ENCODE measurements at regions not wholly inside any gene's neighbourhood (a gene's known extent, or its start where the extent isn't known, plus 50 kb on each side); places are given as distances from the start of the nearest gene placed in this dataset.

DNA sequence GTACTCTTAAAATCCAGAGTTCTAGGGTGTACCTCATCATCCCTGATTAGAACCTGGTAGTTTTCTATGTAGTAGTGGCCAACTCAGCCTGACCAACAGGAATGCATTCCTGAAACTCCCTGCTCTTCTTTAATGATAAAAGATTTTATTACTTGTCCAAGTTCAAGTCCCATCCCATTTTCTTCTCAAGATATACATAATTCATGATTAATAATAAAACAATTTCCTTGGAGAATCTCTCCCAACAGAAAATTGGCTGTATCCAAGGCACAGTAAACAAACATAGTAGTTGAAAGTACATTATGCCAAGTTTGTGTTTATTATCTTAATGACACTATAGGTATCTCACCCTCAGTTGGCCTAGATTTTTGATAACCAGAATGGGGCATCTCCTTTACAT is 714.1 kb upstream of the ADAMTS5 start:
- TF ChIP-seq, protein P1, sequence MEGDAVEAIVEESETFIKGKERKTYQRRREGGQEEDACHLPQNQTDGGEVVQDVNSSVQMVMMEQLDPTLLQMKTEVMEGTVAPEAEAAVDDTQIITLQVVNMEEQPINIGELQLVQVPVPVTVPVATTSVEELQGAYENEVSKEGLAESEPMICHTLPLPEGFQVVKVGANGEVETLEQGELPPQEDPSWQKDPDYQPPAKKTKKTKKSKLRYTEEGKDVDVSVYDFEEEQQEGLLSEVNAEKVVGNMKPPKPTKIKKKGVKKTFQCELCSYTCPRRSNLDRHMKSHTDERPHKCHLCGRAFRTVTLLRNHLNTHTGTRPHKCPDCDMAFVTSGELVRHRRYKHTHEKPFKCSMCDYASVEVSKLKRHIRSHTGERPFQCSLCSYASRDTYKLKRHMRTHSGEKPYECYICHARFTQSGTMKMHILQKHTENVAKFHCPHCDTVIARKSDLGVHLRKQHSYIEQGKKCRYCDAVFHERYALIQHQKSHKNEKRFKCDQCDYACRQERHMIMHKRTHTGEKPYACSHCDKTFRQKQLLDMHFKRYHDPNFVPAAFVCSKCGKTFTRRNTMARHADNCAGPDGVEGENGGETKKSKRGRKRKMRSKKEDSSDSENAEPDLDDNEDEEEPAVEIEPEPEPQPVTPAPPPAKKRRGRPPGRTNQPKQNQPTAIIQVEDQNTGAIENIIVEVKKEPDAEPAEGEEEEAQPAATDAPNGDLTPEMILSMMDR (IDR thresholded peaks at IDR 0.05; ENCODE audit: partially characterized antibody, unreplicated experiment), result no peak
- Mint-ChIP-seq H3K27ac (ENCODE audit: unreplicated experiment) (no peak overlapping the region), H3K36me3 (ENCODE audit: unreplicated experiment) (no peaks in the 10 kb centered on the region), H3K4me3 (ENCODE audit: unreplicated experiment) (no peak overlapping the region), H3K27me3 (ENCODE audit: unreplicated experiment) (no peaks in the 10 kb centered on the region), H3K9me3 (ENCODE audit: unreplicated experiment) (no peaks in the 10 kb centered on the region), H3K4me1 (ENCODE audit: low read depth, unreplicated experiment) (no peaks in the 10 kb centered on the region)
- DNase-seq, result no peak

DNA sequence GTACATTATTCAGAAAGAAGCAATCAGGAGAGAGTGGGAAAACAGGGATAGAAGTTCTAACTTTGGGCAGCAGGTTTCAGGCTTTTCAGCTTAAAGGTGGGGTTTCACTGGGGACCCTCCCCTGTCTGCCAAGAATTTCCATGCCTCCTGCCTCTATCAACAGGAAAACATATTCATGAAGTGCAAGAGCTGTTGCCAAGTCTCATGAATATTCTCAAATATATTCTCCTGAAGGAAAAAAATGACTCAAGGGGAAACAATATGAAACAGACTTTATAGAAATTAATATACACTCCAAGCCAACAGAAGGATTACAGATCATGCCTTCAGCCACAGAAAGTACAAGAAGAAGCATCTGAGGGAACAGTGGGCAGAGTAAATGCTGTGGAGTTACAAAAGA is 713.3 kb upstream of the ADAMTS5 start:
- H3K36me3 Mint-ChIP-seq (ENCODE audit: unreplicated experiment), result no peaks in the 10 kb centered on the region
- no peak overlapping the region for H3K27ac Mint-ChIP-seq (ENCODE audit: unreplicated experiment)
- no peaks in the 10 kb centered on the region for H3K9me3 Mint-ChIP-seq (ENCODE audit: unreplicated experiment)
- no peak for DNase-seq
- TF ChIP-seq, protein P1 (IDR thresholded peaks at IDR 0.05; ENCODE audit: partially characterized antibody, unreplicated experiment), result no peak
- no peak overlapping the region for H3K4me3 Mint-ChIP-seq (ENCODE audit: unreplicated experiment)
- H3K27me3 Mint-ChIP-seq (ENCODE audit: unreplicated experiment), result no peaks in the 10 kb centered on the region
- no peaks in the 10 kb centered on the region for H3K4me1 Mint-ChIP-seq (ENCODE audit: low read depth, unreplicated experiment)

DNA sequence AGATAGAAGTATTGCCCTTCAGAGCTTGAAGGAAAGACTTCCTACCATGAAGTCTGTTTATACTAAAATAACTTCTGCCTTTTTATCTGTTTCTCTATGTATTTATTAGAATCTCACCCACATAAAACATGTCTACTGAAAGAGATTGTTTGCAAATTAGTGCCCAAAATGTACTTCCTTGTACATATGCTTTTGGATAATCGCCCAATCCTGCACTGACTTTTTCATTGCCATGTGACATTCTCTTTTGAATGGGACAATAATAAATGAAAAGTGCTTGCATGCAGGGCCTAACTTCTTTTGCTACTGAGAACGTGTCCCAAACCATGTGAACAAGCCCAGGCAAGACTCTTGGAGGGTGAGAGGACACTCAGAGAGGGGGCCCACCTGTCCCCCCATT is 711.6 kb upstream of the ADAMTS5 start:
- no peaks in the 10 kb centered on the region for H3K4me1 Mint-ChIP-seq (ENCODE audit: low read depth, unreplicated experiment)
- H3K36me3 Mint-ChIP-seq (ENCODE audit: unreplicated experiment), result no peaks in the 10 kb centered on the region
- H3K27ac Mint-ChIP-seq (ENCODE audit: unreplicated experiment), result no peak overlapping the region
- DNase-seq, result no peak
- TF ChIP-seq, protein P1 (IDR thresholded peaks at IDR 0.05; ENCODE audit: partially characterized antibody, unreplicated experiment), result no peak
- no peaks in the 10 kb centered on the region for H3K27me3 Mint-ChIP-seq (ENCODE audit: unreplicated experiment)
- no peak overlapping the region for H3K4me3 Mint-ChIP-seq (ENCODE audit: unreplicated experiment)
- H3K9me3 Mint-ChIP-seq (ENCODE audit: unreplicated experiment), result no peaks in the 10 kb centered on the region

DNA sequence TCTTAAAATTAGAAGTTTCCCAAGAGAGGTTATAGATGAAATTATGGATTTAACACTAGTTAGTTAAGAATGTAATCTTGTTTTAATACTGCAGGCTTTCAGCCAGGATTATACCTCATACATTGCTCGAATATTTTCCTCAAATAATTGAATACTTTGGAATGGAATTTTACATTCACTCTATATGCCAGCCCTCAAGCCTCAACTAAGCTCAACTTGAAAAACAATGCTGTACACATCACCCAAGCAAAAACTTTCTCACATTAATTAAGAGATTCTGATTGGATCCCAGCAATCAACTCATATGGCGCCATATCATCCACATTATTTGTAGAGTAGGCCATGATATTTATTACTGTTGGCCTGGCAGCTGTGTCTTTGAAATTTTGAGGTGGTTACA is 710.7 kb upstream of the ADAMTS5 start:
- Mint-ChIP-seq H3K4me3 (ENCODE audit: unreplicated experiment) (no peak overlapping the region), H3K27ac (ENCODE audit: unreplicated experiment) (no peak overlapping the region), H3K4me1 (ENCODE audit: low read depth, unreplicated experiment) (no peaks in the 10 kb centered on the region), H3K36me3 (ENCODE audit: unreplicated experiment) (no peaks in the 10 kb centered on the region), H3K9me3 (ENCODE audit: unreplicated experiment) (no peaks in the 10 kb centered on the region), H3K27me3 (ENCODE audit: unreplicated experiment) (no peaks in the 10 kb centered on the region)
- TF ChIP-seq, protein P1 (IDR thresholded peaks at IDR 0.05; ENCODE audit: partially characterized antibody, unreplicated experiment), result no peak
- no peak for DNase-seq

DNA sequence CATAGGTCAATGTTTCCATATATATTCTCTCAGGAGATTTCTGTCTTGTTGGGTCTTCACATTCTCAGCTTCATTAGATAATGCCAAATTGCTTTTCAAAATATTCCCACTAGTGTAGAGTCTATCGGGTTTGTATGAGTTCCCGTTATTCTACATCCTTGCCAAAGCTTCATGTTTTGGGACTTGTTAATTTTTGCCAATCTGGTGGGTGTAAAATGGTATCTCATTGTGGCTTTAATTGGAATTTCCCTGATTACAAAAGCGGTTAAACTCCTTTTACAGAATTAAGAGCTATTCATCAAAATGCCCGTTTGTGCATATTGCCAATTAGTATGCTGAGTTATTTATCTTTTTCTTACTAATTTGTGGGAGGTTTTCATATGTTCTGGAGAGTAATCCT is 708.4 kb upstream of the ADAMTS5 start:
- H3K9me3 Mint-ChIP-seq (ENCODE audit: unreplicated experiment), result no peaks in the 10 kb centered on the region
- TF ChIP-seq, protein P1 (IDR thresholded peaks at IDR 0.05; ENCODE audit: partially characterized antibody, unreplicated experiment), result no peak
- no peaks in the 10 kb centered on the region for H3K4me1 Mint-ChIP-seq (ENCODE audit: low read depth, unreplicated experiment)
- no peaks in the 10 kb centered on the region for H3K27me3 Mint-ChIP-seq (ENCODE audit: unreplicated experiment)
- no peaks in the 10 kb centered on the region for H3K36me3 Mint-ChIP-seq (ENCODE audit: unreplicated experiment)
- no peak overlapping the region for H3K4me3 Mint-ChIP-seq (ENCODE audit: unreplicated experiment)
- no peak overlapping the region for H3K27ac Mint-ChIP-seq (ENCODE audit: unreplicated experiment)
- no peak for DNase-seq
